ENCODE measurements at regions not wholly inside any gene's neighbourhood (a gene's known extent, or its start where the extent isn't known, plus 50 kb on each side); places are given as distances from the start of the nearest gene placed in this dataset.
"Not testable (repeated sequence)": the region's sequence is repeated elsewhere in the genome, so short reads cannot be mapped to it uniquely, and the experiment has no call there.

DNA sequence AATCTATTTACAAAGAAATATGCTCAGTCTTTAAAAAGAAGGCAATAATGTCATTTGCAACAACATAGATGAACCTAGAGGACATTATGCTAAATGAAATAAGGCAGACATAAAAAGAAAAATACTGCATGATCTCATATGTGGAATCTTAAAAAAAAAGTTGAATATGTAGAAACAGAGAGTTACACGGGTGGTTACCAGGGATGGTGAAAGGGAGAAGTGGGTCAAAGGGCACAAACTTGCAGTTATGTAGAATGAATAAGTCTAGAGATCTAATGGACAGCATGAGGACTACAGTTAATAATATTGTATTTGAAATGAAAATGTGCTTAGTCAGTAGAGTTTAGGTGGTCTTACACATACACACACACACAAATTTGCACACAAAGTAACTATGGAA lies 88.2 kb upstream of the CCDC71L start:
- no peak for DNase-seq

GRCh38 chr7:106750773-106751172 lies 89.8 kb upstream of the CCDC71L start:
- no peak for DNase-seq

DNA sequence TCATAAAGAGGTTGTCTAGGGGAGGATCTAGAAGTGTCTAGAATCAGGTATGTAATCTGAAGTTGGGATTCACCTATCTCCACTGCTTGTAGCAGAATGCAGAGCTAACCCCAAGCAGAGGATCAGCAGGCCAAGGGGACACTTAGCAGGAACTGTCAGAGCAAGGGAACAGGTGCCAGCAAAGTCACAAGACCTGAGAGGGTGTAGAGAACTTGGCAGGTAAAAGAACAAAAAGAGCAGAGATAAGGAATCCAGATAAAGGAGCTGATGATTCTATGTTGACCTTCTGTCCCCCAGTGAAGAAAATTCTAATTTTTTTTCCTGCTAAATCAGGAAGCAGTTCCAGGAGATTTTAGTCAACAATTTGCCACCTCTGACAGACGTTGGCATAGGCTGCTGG lies 91.4 kb upstream of the CCDC71L start:
- no peak for DNase-seq

DNA sequence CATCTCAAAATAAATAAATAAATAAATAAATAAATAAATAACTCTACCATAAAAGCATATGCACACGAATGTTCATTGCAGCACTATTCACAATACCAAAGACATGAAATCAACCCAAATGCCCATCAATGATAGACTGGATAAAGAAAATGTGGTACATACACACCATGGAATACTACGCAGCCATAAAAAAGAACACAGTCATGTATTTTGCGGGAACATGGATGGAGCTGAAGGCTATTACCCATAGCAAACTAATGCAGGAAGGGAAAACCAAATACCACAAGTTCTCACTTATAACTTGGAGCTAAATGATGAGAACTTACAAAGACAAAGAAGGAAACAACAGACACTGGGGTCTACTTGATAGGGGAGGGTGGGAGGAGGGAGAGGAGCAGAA lies 94.1 kb upstream of the CCDC71L start:
- not testable (repeated sequence) for DNase-seq

DNA sequence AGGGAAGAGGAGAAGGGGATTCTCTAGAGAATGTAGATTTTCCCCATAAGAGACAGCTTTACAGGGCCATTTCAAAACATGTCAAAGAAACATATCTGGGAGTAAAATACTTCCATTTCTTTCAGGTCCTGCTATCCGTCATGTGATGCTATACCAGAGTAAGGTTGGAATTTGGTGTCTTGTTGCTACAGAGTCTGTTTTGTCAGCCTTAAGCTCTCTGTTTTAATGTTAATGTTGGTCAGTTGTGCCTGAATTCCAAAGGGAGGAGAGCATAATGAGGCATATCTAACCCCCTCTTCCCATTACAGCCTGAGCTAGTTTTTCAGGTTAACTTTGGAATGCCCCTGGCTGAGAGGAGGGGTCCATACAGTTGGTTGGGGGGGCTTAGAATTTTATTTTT lies 94.7 kb upstream of the CCDC71L start:
- no peak for DNase-seq

GRCh38 chr7:106756071-106756470 lies 95.1 kb upstream of the CCDC71L start:
- no peak for DNase-seq

DNA sequence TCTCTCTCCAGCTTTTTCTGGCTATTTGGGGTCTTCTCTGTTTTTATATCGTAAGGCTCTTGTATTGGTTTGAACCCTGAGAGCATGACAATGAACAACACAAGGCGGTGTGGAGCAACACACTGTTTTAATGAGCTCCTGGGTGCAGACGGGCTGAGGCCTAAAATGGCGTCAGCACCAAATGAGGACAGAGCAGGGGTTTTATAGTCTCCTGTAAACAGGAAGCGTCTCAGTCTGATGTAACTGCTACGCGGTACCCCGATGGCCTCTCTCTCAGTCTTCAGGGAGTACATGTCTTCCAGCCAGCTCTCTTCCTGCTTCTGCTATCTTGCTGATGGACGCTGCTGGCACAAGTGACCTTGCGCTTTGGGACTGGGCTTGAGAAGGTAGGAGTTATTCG lies 95.9 kb upstream of the CCDC71L start:
- DNase-seq: no peak

DNA sequence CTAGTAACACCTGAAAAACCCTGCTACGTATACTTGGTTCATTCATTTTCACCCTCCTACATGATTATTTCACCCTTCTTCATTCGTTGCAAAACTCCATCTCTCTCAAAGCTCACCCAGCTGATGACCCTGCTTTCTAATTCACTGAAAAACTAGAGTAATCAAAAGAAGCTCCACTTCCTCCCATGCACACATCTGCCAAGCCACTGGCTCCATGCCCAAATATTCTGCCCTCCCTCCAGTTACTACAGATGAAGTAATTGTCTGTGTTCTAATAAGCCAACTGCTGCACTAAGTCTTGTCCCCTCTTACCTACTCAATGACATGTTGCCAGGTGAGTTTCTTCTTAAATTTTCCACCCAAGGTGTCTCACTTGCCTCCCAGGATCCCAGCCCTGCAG lies 96.9 kb upstream of the CCDC71L start:
- no peak for DNase-seq

DNA sequence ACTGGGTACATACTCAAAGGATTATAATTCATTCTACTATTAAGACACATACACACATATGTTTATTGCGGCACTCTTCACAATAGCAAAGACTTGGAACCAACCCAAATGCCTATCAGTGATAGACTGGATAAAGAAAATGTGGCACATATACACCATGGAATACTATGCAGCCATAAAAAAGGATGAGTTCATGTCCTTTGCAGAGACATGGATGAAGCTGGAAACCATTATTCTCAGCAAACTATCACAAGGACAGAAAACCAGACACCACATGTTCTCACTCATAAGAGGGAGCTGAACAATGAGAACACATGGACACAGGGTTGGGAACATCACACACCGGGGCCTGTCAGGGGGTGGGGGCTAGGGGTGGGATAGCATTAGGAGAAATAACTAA lies 101.9 kb upstream of the CCDC71L start:
- not testable (repeated sequence) for DNase-seq

- DNase-seq: no peak
These were observed 101.4 kb upstream of the PIK3CG start for GRCh38 chr7:106763717-106764116.

DNA sequence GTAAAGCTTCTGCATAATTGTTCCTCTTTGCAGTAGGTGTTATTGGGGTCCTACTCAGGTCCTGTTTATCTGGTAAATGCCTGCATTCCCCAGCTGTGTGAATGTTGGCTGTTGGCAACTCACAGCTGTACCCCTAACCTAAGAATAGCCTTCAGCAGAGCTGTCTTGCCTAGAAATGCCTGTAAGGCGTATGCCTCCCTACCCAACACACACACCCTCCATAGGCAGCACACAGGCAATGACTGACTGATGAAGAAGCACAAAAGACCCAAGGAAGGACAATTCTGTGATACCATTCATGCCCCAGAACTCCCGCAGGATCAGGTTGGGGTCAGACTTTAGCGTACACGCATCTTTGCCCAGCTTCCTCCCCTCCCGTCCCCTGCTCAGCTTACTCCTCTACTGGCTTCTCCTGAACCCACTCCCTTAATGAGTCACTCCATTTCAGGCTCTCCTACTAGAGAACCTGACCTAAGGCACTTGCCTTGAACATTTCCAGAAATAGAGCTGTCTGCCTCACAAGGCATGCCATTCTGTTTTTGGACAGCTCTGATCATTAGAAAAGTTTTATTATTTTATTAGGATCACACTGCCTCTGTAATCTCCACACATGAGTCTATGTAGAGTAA lies 99.2 kb upstream of the PIK3CG start:
- no peak for DNase-seq

DNA sequence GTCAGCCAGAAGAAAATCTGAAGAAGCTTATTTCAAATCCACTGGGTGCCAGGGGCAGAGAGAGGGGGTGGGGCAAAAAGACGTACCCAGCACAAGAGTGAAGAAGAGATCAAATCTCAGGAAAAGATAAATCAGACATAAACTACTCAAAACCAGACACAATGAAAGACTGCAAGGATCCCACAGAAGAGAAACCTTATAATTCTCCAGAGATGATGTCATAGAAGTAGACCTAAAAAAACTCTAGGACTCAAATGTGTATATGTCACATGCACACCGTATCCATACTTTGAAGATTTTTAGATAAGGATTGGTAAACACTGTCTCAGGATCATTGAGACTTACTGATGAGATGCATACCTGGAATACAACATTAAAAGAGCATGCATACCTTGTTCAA lies 98.5 kb upstream of the PIK3CG start:
- DNase-seq: no peak

DNA sequence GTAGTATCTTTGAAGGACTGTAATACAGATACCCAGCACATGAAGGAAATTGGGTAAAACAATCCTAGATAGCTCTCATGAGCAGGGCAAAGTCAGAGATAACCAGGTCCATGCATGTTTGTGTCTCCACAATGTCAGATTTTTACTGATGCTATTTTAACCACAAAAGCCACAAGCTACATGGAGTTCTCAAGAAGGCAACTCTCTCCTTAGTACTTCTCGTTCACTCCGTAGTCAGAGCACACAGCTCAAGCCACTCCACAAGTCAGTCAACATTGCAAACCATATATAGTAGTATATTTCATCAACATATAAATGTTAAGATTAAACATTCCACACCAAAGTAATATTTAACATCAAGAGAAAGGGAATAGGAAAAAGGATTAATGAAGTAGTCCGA lies 98.0 kb upstream of the PIK3CG start:
- no peak for DNase-seq

DNA sequence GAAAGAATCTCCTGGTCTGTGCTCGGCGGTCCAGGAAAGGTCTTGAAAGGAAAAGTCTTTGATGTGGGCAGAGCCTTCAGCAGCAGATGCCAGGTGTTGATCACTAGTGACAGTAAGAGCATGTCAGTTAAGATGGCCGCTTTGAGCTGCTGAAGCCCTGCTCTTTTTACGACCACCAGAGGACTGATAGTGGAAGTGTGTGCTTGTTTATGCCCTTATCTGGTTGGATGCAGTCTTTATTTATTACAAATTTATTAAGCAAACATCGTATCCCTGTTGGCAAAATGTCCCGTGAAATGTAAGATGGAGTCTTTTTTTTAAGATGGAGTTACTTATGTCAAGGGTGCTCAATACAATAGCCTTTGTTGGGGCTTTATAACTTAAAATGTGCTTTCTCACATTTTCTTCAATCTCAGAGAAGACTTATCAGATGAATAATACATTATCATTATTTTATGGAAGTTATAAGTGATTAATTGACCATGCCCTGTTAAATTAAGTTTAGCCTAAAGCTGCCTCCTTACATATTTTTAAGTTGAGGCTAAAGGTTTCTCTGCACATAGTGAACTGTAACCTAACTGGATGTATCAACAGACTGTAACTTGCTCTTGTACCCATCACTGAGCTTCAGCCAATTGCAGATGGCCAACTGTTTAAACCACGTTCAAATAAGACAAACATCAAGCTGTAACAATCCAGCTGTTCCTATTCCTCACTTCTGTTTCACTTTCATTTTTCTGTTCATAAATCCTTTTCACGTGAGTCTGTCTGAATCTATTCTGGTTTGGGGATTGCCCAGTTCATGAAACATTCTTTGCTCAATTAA lies 97.4 kb upstream of the PIK3CG start:
- DNase-seq: no peak

DNA sequence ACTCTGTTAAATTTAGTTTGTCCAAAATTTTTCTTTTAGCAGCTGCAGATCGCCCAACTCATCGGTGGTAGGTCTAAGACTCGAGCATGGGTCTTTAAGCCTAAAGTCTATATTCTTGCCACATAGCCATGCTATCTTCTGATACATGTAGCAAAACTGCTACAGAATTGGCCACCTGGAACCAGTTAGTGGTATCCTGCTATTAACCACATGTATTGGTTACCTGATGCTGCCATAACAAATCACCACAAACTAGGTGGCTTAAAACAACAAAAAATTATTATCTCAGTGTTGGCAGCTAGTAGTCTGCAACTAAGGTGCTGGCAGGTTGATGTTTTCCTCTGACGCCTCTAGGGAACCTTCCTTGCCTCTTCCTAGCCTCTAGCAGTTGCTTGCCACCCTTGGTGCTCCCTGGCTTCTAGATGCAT lies 96.7 kb upstream of the PIK3CG start:
- no peak for DNase-seq

DNA sequence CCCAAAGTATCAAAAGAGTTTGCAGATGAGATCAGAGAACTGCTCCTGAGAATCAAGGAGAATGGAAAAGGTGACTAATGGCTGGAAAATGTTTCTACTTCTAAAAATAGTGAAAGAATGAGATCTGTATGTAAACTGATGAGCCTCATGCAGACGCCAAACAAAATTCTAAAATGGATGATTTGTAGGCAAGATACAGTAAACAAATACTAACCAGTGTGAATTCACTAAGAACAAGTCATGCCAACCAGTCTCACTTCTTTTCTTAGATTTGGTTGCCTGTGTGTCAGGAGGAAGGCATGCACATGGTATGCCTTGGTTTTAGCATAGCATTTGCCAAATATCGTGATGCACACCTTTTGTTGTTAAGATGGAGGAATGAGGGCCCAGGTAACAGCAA lies 94.9 kb upstream of the PIK3CG start:
- no peak for DNase-seq

DNA sequence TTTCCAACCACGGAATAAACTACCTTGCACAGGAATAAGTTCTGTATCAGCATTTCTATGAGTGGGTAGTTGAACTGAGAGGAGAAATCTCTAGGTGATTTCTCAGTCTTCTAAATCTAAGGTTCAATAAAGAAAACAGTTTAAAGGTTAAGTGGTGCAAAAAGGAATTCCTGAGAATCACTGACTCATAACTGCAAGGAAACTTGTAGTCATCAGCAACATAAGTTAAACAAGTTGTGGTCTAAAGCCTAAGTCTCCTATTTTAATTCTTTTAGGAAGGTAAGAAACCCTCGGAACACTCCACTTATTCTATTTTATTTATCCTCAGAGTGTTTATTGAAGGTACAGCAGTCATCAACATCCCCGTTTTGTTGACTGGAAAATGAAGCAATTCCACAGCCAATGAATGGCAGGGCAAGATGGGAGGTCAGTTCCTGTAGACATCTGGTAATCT lies 92.4 kb upstream of the PIK3CG start:
- DNase-seq: no peak

DNA sequence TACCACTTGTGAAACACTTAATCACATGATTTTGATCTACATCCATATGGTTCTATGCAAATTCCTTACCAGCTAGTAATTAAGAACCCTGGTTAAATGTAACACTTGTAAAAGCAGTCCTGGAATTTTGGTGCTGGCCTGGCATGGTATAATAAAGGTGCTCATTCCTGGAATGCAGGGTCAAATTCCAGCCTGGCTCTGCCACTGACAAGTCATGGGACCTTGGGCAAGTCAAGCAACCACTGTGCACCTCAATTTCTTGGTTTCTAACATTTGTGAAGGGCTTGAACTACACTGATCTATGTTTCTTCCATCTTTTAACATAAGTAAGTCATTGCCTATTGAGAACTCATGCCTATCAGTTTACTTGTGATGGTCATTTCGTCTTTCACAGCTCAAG lies 91.9 kb upstream of the PIK3CG start:
- no peak for DNase-seq

GRCh38 chr7:106773721-106774120 lies 91.4 kb upstream of the PIK3CG start:
- no peak for DNase-seq

GRCh38 chr7:106774213-106774767 lies 90.8 kb upstream of the PIK3CG start:
- DNase-seq: no peak

GRCh38 chr7:106774768-106775551 lies 90.1 kb upstream of the PIK3CG start:
- DNase-seq: no peak

- no peak for DNase-seq
These were observed 89.5 kb upstream of the PIK3CG start for GRCh38 chr7:106775552-106775936.

GRCh38 chr7:106775975-106776607 lies 89.0 kb upstream of the PIK3CG start:
- DNase-seq: no peak
